NCI-H2171 treated with DMSO at 0.1 percent for 48 hours (cell line): ENCODE measurements at regions not wholly inside any gene's neighbourhood (a gene's known extent, or its start where the extent isn't known, plus 50 kb on each side); places are given as distances from the start of the nearest gene placed in this dataset.
"Not testable (repeated sequence)": the region's sequence is repeated elsewhere in the genome, so short reads cannot be mapped to it uniquely, and the experiment has no call there.

Source experiments
- DNase-seq: peaks from one replicate; lab custom pipeline; 2025; lab: John Stamatoyannopoulos, UW

DNA sequence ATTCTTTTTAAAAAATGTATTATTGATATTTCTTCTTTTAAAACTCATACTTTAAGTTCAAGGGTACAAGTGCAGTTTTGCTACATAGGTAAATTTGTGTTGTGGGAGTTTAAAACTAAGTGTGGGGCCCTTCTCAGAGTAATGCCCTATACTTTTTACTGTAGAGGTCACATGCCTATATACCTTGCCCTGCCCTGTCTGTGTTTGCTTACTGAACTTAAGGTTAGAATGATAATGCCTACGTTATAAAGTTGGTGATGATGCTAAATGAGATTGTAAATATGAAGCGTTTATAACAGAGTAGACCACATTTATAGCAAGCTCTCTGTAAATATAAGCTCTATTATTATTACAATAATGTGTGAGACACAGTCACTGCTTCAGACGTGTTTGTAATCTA is 261.9 kb downstream of the RASSF9 start:
- no peak for DNase-seq

GRCh38 chr12:85575120-85576096 is 260.8 kb downstream of the RASSF9 start:
- peak; percentile 42 for DNase-seq

DNA sequence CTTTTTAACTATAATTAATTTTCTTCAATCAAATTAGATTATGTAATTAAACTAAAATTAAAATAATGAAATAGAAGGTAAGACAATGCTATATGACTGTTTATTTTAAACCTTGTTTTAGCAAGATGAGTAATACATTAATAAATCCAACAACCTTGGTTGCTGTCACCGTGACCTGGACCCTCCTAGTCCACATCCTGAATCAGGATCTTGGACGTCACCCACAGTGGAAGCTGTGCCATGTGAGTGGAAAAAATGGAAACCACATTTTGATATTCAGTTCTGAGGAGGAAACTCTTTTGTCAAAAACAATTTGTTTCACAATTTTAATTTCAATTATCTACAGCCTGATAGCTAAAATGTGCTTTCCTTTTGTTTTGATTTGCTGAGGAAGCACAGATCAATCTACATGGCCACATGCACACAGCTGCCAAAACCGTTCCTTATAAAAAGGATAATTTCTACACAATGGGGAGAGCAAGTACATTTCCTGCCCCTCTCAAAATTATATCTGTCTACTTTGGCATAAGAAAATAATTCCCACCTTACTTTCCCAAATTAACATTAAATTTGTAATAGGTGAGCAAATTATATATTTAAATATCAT is 255.5 kb downstream of the RASSF9 start:
- DNase-seq, result no peak

GRCh38 chr12:85587158-85587557 is 249.1 kb downstream of the RASSF9 start:
- no peak for DNase-seq

GRCh38 chr12:85588221-85588620 is 248.0 kb downstream of the RASSF9 start:
- DNase-seq, result no peak

DNA sequence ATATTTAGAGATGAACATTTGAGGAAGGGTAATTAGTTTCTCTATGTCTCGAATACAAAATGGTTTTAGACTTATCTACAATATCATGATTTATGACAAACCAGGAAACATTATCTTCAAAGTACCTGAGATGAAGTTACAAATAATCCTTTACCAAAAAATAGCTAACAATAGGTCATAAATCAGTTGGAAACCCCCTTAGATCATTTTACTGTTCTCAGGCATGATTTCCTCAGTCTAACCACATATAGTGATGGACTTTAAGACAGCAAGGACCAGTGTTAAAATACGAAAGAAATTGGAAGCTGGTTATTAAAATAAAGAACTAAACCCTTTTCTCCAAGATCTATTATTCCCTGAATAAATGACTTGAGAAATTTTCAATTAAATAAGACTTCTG is 235.4 kb downstream of the RASSF9 start:
- DNase-seq, result no peak

DNA sequence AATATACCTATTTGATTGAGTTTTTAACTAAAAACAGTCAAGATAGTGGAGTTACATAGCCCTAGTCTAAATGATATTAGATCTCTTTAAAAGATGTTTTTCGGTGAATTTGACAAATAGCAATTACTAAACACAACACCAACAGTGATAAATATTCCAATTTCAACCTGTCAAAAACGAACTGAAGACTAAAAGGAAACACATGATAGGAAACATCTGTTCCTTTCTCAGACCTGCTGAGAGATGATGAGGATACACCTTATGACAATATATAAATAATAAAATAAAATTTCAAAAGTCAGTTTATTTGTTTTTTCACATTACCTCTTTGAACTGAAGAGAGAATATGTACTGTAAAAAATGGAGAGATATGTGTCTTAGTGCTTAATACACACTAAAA is 232.7 kb downstream of the RASSF9 start:
- DNase-seq, result no peak

DNA sequence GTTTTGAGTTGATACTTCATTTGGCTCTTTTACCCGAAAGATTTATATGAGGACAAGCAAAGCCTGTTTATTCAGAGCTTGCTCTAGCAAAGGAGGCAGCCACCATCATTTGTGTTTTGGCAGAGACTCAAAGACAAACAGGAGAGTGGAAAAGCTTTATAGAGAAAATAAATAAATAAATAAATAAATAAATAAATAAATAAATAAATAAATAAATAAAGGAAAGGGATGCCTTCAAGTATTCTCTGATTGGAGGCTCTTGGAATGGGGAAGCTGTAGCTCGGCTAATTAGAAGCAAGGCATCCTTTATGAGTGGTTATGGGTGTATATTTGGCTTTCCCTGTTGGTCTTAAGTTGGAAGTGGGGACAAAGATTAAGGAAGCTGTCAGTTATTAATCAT is 229.8 kb downstream of the RASSF9 start:
- no peak for DNase-seq

DNA sequence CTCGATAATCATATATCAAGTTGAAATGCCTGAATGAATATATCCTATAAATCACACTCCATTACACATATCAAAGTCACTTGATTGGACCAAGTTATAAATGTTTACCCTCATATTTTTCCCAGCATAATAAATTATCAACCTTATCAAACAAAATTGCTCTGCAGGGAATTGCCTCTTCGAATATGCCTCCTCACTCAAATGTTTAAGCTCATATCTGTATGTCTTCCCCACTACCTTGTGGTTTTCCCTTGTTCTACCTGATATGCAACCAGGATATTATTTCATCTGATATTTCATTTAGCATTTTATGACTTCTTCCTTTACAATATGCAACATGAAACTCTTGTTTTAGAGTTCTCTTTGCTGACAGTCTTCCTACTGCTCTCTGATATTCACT is 226.4 kb downstream of the RASSF9 start:
- DNase-seq, result no peak

GRCh38 chr12:85610194-85610593 is 226.0 kb downstream of the RASSF9 start:
- DNase-seq, result no peak

DNA sequence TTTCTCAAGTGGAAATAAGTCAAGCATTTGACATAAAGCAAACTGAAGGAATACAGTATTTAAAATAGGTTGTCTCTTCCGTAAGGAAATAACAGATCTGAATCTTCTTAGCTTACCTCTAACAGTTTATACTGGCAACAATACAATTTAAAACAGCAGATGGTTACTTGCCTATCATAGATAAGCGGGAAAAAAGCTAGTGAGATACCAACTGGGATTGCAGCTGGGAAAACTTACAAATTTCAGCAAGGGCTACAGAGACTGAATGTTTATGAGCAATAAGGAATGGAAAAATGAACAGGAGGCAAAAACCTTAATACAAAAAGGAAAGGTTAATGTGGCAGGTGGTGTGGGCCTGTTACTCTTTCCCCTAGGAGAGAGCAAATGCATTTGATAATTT is 220.0 kb downstream of the RASSF9 start:
- DNase-seq, result no peak

DNA sequence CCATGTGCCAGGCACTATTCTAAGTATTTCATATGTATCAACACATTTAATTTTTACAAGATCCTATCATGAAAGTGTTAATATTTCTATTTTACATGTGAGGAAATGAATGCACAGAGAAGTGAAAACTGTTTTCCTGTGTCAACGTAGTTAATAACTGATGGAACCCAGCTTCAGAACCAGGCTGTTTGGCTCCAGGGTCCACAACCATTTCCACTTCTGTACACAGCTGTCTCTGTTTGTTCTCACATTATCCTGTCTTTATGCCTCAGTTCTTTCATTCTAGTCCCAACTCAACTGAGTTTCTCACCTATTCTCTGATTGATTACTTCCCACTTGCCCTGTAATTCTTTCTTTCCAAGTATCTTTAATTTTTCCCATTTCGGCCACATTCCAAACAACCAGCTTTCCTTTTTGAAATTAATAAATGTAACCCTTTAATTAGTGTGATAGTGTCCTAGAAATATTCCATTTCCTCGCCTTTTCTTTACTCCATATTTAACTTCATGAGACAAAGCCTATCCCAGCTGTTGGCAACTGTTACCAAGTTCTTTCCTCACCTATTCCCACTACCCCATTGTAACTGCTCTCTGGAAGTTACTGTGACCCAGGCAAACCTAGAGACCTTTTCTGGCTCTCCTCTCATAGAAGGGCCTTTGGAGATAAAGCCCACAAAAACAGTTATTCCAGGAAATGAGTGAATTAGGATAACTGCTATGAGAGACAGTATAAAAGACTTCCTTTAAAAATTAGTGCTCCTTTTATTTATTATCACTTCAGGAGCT is 218.7 kb downstream of the RASSF9 start:
- DNase-seq, result no peak

GRCh38 chr12:85621041-85621440 is 215.2 kb downstream of the RASSF9 start:
- no peak for DNase-seq

- DNase-seq, result no peak
Observed at GRCh38 chr12:85623763-85624162, 212.4 kb downstream of the RASSF9 start.

- DNase-seq, result no peak
Observed at GRCh38 chr12:85625467-85625866, 210.7 kb downstream of the RASSF9 start.

- peak; percentile 34 for DNase-seq
Observed at GRCh38 chr12:85626001-85626783, 210.0 kb downstream of the RASSF9 start.

GRCh38 chr12:85626784-85627171 is 209.4 kb downstream of the RASSF9 start:
- no peak for DNase-seq

GRCh38 chr12:85627584-85627983 is 208.6 kb downstream of the RASSF9 start:
- DNase-seq, result no peak

DNA sequence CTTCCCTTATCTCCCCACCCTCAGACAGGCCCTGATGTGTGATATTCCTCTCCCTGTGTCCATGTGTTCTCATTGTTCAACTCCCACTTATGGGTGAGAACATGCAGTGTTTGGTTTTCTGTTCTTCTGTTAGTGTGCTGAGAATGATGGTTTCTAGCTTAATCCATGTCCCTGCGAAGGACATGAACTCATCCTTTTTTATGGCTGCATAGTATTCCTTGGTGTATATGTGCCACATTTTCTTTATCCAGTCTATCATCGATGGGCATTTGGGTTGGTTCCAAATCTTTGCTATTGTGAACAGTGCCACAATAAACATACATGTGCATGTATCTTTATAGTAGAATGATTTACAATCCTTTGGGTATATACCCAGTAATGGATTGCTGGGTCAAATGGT is 207.6 kb downstream of the RASSF9 start:
- not testable (repeated sequence) for DNase-seq

DNA sequence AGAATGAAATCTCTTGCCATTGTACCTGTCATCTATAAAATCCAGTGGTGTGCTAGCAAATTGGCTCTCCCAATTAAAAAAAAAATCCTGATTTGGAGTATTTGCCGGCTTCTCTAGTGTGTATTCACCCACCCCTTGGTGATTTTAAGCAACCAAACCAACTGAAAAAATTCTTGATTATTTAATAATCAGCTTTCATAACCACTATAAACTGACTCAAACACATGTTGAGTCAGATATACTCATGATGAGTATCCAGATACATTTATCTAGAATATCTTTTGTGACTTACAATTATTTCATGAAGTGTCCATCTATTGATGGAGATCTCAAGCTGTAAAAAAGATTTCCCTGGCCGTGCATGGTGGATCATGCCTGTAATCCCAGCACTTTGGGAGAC is 205.4 kb downstream of the RASSF9 start:
- no peak for DNase-seq

DNA sequence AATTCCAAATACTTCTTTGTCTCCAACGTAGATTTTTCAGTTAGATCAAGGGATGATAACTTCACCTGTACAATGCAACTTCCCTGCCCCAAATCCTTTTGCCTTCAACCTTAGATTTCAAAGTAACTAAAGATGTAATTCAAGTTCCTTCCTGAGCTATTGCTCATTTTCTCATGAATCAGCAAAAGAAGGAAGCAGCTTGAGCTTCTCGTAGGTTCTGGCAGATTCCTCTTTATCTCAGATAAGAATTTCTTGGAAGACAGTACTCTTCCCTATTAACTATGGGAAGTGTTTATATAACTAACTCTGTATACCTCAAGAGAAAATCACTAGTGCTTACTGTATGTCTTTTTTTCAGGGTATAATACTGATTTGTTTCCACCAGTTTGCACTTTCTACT is 203.8 kb downstream of the RASSF9 start:
- DNase-seq, result no peak

GRCh38 chr12:85633491-85633890 is 202.7 kb downstream of the RASSF9 start:
- no peak for DNase-seq
